T47D (cell line): ENCODE measurements at regions not wholly inside any gene's neighbourhood (a gene's known extent, or its start where the extent isn't known, plus 50 kb on each side); places are given as distances from the start of the nearest gene placed in this dataset.

ENCODE experiments used
- DNase-seq, 2 experiments: peaks; one replicate each; pipeline versions ENCODE4 v3.0.0 to v3.0.0-alpha.2; 2011 to 2012; ENCODE audit warnings: low read depth in 1 of 2, low spot score in 1 of 2
- JUND ChIP-seq: IDR thresholded peaks from 2 replicates; pipeline ENCODE4 v1.6.1; 2012; ENCODE audit warnings: low read depth
- in situ Hi-C: cut with HindIII; loops from 2 replicates; pipeline ENCODE4 v1.10.0; 2016; ENCODE audit warnings: low sequenced_read_pairs, low pct_unique_long_range_greater_than_20kb

DNA sequence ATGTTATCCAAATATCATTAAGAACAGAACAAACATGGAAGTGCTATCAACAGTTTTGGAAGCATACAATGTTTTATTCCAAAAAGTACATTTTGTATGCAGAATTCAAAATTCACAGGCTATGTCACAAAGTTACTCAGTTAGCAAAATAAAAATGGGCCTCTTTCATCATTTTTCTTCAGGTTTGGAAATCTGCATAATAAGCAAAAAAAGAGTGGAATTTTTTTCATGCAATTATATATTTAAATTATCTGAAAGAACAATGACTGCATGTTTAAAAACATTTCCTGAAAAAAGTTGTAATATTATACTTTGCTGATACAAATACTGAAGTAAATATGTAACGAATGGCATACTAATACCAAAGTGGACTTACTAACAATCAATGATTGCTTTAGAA lies 161.2 kb upstream of the MBL2 start:
- no peak for TF ChIP-seq JUND
- DNase-seq, result no peak
- in situ Hi-C loops, result no loop called here

GRCh38 chr10:52927678-52928077 lies 155.1 kb upstream of the MBL2 start:
- no peak for TF ChIP-seq JUND
- no peak for DNase-seq
- in situ Hi-C loops, result no loop called here

GRCh38 chr10:52923520-52923919 lies 150.9 kb upstream of the MBL2 start:
- no peak for TF ChIP-seq JUND
- in situ Hi-C loops, result no loop called here
- DNase-seq, result no peak

DNA sequence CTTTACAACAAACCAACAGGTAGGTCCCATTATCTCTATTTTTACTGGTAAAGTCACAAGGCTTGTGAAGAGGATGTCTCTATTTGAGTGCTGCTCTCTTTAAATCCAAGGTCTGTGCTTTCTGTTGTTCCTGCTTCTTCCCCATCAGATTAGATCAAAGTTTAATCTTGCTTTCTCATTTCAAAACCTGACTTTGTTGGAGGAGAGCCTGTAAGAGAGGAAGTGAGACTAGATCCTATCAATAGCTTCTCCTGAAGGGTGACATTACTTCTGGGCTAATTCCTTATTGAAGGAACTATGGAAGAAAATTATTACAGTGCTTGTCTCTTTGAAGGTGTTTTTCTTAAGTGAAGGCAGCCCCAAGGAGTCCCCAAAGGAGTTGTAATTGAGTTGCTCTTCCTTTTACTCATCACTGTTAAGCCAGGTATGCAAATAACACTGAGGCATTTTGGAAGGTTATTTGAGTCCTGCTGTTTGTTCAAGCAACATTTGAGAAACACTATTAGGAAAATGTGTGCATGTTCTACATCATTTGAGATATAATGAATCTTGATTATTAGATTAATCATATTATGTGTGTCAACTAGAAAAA lies 146.2 kb upstream of the MBL2 start:
- in situ Hi-C loops, result no loop called here
- TF ChIP-seq JUND, result no peak
- DNase-seq, result peak in 1 of 2 experiments; percentile 12

DNA sequence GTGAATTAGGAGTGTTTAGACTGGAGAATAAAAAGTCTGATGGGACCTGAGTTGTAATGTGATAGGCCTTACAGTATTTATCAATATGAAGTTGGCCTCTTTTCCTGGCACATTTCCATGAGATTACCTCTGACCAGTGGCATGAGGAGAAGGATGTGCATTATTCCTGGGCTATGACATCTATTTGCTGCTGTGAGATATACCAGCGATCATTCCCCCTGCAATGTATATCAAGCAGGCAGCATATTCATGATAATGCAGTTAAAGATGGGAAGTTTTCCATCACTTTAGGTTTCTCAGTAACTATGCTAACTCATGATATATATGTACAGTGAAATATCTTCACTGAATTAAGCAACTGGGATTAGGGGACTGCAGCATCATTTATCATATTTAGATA lies 142.8 kb upstream of the MBL2 start:
- no peak for TF ChIP-seq JUND

GRCh38 chr10:52911163-52911562 lies 138.6 kb upstream of the MBL2 start:
- in situ Hi-C loops, result no loop called here
- TF ChIP-seq JUND, result no peak
- no peak for DNase-seq

More for the DNA sequence above, 142.8 kb upstream of the MBL2 start:
- in situ Hi-C loops, result no loop called here
- no peak for DNase-seq

DNA sequence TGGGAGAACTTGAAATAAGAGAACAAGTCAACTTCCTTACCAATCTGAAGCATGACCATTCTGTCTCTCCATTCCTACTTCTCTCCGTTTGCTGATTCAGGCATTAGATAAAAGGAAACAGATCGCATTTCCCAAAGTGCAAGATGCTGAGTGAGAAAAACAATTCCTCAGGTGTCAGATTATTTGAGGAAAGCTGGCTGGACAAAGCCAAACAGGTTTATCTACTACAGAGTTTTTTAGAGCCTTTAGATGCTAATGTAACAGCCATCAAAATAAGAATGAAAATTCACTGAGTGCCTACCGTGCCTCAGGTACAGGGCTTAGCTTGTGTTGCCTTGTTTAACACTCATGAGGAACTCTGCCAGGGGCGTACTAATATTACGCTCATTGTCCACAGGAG lies 135.9 kb upstream of the MBL2 start:
- no peak for TF ChIP-seq JUND
- in situ Hi-C loops, result no loop called here
- DNase-seq, result peak in 1 of 2 experiments; percentile 17

DNA sequence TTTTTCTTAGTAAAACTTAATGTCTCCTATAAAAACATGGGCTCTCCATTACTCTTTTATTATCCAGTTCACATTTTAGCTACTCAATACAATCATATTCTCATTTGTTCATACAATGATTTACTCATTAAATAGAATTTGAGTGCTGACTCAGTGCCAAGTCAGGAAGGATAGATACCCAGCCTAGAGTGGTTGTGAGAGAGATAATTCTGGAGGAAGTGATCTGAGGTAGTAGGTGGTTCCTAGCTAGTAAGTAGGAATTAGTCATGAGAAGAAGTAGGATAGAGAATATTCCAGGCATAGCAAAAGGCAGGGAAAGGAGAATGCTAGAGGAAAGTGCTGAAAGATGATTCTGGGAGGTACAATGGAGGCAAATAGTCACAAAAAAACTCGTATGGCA lies 133.5 kb upstream of the MBL2 start:
- TF ChIP-seq JUND, result no peak

DNA sequence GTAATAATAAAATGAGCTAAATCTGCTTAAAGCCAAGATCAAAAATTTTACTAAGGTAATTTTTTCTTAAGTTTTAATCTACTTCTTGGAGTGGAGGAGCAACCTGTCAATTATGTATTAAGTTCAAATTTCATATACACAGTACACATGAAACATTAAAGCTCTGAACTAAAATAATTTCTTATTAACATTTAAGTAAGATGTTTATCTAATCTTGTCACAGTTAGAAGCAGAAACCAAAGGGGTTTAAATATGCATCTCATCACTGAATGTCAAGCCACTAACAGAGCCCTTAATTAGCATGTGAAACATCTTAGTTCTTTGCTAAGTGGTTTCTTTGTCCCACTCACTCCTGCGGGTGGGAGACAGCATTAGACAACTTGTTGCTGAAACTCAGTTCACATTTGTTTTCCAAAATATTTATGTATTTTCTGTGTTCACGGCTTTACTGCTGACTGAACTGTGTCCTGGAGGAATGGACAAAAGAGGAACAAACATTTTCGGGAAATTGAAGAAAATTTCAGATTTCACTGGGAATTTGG lies 130.9 kb upstream of the MBL2 start:
- in situ Hi-C loops, result no loop called here
- DNase-seq, result no peak
- no peak for TF ChIP-seq JUND

More for the DNA sequence above, 133.5 kb upstream of the MBL2 start:
- DNase-seq, result no peak
- in situ Hi-C loops, result no loop called here

- TF ChIP-seq JUND, result no peak
- in situ Hi-C loops, result no loop called here
- DNase-seq, result no peak
These were observed 128.0 kb upstream of the MBL2 start for GRCh38 chr10:52900593-52900992.

DNA sequence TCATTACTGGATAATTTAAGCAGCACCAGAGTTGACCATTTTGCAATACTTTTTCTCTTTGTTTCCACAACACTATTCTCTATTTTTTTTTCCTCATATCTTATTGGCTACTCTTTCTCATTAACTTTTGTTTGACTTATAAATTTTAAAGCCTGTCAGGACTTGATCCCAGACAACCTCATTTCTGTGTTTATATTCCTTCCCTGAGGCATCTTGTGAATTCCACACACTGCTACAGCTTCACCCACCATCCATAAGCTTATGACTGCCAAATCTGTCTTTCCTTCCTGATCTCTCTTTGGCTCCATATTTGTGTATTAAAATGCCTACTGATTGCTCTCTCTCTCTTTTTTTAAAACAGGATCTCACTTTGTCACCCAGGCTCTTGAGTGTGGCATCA lies 124.6 kb upstream of the MBL2 start:
- in situ Hi-C loops, result no loop called here
- DNase-seq, result peak in 1 of 2 experiments; percentile 29
- TF ChIP-seq JUND, result no peak

GRCh38 chr10:52895059-52895458 lies 122.5 kb upstream of the MBL2 start:
- TF ChIP-seq JUND, result no peak
- in situ Hi-C loops, result no loop called here
- DNase-seq, result no peak

DNA sequence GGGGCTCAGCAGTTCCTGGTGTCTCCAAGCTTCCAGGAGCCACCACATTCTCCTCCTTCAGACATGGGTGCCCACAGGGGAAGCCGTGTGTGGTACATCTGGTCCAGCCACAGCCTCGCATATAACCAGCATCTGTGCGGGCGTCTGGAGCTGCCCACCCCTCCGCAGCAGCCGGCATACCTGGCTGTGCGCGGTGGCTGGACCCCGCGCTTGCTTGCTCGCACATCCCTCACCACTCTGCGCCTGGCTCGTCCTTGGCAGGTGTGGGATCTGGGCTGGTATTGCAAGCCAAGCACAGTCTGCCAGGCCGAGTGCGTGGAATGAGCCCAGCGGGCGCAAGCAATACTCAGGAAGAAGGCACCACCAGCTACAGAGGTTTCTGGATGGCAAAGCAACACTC lies 117.7 kb upstream of the MBL2 start:
- no peak for DNase-seq
- in situ Hi-C loops, result no loop called here
- TF ChIP-seq JUND, result no peak

DNA sequence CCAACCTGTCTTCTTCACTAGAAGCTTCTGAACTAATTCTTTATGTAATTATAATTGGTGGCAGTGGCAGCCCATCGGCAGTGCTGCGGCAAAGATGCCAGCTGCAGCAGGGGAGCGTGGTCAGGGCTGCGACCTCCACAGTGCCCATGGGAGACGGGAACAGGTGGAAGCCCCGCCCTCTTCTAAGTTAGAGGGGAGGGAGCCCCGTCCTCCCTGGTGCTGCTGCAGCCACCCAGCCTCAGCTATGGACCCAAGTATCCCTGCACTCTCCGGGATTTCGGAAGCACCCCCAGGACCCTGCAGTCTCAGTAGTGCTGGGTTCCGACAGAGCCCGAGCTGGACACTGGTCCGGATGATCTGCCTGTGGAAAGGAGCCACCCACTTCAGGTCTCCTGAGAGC lies 117.0 kb upstream of the MBL2 start:
- TF ChIP-seq JUND, result no peak
- in situ Hi-C loops, result no loop called here
- no peak for DNase-seq
